HG03159 (cell line): ENCODE measurements at regions not wholly inside any gene's neighbourhood (a gene's known extent, or its start where the extent isn't known, plus 50 kb on each side); places are given as distances from the start of the nearest gene placed in this dataset.

Experiments
- ATAC-seq: cut with Tn5 transposase; IDR thresholded peaks from one replicate; pipeline ENCODE4 v1.9.1; 2021; ENCODE audit warnings: mild to moderate bottlenecking, moderate library complexity; ENCODE audit not compliant: unreplicated experiment

DNA sequence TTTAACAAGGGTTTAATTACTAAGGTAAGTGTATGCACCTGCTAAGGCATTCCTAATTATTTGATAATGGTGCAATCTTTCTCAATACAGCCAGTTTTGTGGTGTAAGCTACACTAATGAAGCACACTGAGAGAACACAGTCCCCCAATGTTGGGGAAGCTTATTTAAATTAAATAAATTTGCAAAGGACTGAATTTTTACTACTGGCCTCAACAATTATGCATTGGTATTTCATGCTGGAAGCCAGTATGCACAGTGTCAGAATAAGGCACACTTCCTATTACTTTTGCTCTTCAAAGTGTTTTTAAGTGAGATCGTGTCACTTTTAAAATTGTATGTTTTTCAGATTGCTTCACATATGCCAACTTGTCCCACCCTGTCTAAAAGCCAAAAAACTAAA lies 103.2 kb upstream of the ZNF521 start:
- no peak for ATAC-seq

DNA sequence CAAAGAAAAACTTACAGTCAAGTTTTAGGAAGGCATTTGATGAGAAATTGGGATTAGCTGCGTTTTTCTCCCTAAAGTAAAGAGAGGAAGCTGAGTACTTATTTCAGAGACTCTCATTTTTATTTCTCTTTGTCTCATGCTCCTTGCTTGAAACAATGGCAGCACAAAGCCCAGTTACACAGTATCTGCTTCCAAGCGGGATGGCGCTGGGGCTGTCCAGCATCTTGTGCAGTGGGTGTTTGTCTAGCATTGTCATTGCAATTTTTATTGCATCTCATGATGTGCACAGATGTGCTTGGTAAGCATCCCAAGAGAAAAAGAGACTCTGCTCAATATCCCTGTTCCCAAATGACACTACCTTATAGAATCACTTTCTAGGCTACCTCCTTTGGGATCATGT lies 102.8 kb upstream of the ZNF521 start:
- no peak for ATAC-seq

DNA sequence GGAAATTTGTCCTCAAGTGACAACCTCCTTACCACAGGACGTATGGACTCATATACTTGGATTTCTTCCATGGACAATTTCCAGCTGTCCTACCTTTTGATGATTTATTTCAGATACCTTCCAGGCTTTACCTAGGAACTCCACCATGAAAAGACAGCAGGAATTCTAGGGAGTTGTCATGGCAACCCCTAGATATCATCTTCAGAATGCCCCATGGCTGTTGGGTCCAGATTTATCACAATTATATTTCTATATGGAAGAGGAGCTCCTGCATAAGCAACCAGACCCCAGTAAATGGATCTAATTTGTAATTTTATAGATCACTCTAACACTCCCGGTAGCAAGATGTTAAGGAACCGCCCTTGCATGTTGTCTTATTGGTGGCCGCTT lies 102.3 kb upstream of the ZNF521 start:
- ATAC-seq: no peak

DNA sequence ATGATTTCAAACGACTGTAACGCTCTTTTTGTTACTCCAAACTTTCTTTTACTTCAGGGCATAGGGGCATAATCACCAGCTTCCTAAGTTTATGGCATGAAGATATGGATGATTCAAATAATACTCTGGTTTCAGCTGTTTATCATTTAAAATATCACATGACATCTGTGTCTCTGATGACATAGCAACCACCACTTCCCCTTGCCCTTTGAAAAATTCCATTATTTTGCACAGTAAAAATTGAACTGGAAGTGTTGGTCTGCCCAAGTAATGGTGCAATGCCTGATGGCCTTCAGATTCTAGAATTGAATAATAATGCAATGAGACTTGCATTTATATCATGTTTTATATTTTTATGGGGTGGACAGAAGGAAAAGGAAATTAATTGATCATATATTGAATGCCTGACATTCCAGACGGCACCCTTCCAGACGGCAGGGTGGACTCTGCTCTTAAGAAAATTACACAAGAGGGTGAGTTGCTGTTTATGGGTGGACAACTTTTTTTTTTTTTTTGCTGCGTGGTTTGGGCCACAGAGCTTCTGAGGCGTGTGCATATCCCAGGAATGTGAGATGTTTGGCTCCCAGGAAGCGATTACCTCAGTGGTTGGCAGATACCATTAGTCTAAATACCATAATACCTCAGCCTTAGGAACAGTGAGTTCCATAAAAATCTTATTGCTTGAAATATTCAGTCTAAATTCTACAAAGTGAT lies 101.7 kb upstream of the ZNF521 start:
- ATAC-seq: no peak

DNA sequence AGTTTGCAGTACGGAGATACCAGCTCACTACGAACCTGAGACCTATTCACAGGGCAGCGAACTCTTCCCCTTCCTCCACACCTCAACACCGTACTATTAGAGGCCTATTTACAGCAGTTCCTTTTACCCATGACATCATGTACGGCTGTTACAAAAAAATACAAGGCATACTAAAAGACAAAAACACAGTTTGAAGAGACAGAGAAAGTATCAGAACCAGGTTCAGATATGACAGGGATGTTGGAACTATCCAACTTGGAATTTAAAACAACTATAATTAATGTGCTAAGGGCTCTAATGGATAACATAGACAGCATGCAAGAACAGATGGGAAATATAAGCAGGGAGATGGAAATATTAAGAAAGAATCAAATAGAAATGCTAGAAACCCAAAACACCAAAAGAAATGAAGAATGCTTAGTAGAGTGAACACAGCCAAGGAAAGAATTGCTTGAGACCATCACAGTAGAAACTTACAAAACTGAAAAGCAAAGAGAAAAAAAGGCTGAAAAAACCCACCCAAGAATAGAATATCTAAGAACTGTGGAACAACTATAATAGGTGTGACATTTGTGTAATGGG lies 99.2 kb upstream of the ZNF521 start:
- ATAC-seq: no peak

DNA sequence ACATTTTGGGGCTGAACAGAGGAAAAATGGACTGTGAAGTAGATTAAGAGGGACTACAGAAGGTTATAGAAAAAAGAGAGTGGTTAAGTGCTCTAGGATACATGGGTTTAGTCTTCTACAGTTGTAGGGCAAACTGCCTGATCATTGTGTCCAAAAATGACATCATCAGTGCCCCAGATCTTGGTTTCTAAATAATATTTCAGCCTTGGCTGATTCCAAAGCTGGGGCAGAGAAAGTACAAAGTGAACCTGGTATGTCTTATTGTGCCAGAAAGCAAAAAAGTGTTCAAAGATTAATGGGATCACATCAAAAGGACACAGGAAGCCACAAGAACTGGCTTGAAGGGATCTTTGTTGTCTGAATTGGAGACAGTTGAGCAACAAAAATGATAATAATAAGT lies 97.1 kb upstream of the ZNF521 start:
- no peak for ATAC-seq

DNA sequence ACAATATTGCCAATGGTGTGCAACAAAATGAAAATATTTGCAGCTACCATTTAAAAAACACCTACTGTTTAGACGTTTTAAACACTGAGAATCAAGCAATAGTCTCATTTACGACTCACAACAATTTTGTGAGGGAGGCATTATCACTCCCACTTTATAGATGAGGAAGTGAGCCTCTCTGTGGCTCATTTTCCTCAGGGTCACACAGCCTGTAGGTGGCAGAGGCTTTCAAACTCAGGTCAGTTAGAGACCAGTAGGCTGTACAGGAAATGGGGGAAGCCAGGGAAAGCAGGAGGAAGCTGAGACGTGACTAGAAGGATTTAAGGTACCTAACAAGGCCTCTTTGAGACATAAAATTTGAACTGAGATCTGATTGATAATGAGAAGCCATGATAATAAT lies 95.0 kb upstream of the ZNF521 start:
- no peak for ATAC-seq

DNA sequence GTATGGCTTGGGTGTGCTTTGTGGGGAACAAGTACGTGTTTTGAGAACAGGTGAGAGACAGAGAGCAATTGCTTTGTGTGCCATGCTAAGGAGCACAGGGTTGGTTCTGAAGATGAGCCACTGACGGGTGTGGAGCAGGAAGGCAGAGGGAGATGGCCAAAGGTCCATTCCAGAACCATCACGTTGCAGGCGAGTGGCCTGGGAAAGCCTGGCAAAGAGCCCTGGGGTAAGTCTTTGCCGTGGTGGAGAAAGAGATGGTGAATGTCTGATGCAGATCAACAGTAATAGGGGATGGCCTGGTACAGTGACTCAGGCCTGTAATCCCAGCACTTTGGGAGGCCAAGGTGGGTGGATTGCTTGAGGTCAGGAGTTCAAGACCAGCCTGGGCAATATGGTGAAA lies 93.5 kb upstream of the ZNF521 start:
- no peak for ATAC-seq

DNA sequence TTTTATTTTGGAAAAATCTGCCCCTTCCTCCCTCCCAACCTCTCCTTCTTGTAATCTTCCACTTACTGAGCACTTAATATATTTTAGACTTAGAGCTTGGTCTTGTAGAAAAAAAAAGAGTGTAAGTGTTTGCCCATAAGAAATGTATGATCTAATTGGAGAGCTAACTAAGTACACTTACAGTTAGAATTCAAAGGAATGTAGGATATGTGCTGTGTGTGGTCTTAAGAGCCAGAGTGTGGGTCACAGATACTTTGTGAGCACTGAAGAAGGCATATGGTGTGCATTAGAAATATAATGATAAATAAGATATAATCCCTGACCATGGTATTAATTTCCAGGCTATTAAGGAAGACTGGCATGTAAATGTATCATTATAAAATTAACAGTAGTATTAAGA lies 91.8 kb upstream of the ZNF521 start:
- no peak for ATAC-seq

DNA sequence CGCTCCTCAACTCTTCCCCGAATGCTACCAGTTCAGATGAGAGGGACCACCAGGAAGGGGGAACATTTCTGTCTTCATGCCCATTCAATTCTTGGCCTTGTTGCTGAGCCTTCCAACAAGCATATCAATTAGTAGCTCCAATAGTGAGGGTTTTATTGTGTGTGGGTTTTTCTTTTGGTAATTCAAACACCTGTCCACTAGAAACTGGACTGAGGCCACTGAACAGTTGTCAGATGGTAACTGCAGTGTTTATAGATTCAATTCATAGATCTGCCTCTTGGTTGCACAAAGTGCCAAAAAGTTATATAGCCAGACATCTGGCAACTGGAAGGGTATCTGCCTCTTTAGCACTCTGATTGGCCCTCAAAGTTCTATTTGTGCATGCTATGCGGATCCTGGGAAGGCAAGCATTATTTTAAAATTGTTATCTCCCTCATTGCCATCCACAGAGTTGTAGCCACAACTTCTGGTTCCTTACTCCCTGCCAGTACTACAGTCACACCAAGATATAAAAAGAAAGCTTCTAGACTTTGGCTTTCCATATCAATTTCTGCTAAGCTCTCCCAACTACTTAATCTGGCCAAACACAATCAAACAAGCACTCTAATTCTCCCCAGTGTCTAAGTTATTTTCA lies 83.3 kb upstream of the ZNF521 start:
- ATAC-seq: no peak

DNA sequence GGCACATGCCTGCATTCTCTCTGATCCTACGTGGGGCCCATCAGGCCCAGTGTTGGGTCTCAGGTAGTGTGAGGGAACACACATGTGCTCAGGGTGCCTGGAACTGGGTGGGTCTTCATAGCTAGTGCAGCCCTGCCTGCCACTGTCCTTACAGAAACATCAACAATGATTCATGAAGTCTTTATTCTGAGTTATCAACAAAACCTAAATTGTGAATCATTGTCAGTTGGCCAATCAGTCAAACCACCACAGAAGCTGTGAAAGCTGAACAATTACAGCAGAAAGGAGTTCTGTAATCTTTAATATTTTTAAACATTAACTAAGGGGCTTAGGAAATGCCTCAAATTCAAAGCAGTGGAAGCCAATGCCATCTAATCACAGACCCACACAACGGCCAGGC lies 82.8 kb upstream of the ZNF521 start:
- ATAC-seq: no peak

DNA sequence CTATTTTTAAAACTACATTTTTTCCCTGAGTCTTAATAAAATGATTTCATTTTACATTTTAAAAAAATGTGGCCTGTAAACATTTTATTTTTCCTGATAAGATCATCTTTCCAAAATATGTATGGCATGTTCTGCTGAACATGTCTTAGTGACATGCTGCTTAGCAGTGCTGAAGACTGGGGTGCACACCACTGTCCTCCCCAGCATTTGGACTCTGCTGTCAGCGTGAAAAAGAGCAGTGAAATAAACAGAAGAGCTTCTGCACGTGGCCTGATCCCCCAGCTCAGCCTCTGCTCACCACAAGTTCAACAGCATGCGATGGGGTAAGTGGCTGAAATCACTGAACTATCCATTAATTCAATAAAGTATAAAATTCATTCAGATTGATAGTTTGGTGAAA lies 81.6 kb upstream of the ZNF521 start:
- no peak for ATAC-seq

DNA sequence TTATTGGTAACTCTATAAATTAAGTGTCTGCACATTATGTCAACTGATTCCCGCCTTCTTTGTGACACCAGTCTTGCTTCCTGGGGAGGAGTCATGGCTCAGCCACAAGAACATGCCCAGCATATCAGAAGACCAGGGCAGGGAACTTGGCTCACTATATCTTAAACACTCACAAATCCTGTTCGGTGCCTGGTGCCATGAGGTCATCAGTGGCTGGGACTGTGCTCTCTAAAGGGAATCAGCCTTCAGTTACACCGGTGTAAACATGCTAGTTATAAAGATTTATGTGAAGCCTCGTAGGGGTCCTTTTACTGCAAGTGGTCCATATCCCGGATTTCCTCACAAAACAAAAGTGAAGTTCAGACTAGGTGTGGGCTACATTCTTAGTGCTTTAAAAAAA lies 73.1 kb upstream of the ZNF521 start:
- ATAC-seq: no peak

DNA sequence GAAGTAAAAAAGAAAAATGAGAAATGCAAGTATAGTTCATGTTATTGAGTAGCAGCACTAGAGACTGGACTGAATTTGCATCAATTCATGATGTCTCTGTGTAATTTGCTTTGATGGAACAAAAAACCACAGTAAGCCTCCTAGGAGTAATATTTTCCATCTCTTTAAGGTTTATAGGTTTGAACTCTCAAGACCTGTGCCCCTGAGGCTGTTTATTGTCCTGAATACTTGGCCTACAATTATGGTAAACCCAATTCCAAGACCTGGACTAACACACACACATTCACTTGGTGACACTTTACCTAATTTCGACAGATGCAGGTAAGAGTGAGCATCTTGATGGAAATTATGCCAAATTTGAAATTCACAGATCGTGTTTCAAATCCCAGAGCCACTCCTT lies 71.8 kb upstream of the ZNF521 start:
- ATAC-seq: no peak

DNA sequence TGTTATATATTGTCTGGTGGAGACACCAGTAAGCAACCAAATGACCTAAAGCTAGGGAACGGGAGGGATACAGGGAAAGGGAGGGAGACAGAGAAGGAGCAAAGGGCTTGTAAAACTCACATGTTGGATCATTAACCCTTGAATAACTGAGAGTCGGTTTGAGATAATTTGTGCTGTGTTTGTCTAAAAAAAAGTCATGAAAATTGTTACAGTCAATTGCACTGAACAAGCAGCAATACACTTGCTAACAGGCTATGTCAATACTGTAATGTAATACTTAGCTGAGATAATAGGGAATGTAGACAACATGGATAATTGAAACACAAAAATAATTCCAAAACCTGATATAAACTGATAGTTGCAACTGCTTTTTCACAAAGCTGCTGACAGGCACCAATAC lies 71.3 kb upstream of the ZNF521 start:
- no peak for ATAC-seq

DNA sequence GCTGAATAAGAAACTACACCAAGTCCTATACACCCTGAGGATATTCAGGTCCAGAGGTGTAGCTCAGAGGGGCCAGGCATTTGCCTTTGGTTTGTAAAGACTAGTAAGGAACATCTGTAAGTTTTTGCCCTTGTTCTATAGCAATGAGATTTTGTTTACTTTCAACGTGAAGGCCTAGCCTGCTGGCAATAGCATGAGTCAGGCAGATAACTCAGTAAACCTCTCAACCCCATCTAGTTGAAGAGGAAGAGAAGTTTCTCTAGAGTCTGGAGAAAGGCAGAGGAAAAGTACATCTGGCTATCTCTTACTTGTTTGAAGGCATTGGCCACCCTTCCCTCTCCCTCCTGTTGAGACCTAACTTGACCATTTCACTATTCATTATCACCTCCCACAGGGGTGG lies 70.3 kb upstream of the ZNF521 start:
- no peak for ATAC-seq

DNA sequence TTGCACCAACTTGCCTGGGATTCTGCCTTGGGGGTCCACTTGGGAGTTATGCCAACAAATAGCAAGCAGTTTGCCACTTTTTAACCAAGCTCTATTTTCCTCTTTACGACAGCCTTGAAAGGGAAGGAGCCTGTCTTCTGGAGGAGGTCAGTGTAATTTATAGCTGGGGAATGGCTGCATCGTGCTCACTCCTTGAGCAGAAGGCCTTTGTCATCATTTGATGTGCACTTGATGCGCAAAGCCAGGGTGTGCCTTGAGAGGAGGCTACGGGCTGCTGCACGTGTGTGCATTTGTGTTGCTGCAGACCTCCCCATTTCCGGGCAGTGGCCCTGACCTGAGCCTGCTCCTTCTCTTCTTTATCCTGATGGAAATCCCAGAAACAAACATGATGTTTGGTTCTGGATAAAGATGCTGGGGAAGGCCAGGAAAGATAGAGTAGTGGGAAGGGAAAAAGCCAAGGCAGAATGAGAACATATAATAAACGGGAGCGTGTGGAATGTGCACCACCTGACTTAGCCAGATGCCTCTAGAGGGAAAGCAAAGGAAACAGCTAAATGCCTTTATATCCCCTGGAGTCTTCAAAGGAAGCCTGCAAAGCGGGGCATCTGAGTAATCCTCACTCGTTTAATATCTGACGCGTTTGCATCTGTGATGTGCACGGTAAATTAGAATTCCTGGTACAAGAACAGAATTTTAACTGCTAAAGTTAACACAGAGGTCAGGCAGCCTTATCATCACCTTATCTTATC lies 68.3 kb upstream of the ZNF521 start:
- ATAC-seq: no peak

DNA sequence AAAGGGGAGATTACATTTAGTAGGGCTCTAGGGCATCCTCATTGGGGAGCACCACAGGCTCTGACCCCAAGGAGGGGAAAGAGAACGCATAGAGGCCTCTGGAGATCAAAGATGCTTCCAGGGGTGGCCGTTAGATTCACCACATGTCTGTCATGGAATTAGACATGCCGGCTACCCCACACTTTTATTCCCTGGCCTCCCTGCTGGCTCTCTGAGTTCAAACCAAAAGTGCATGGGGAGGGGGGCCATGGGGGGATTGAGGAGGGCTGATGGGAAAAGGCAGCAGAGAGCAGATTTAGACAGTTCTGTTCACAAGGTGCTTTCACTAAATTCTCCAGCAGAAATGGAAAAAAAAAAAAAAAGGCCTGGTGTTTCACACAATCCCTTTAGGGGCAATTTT lies 64.4 kb upstream of the ZNF521 start:
- ATAC-seq: no peak

DNA sequence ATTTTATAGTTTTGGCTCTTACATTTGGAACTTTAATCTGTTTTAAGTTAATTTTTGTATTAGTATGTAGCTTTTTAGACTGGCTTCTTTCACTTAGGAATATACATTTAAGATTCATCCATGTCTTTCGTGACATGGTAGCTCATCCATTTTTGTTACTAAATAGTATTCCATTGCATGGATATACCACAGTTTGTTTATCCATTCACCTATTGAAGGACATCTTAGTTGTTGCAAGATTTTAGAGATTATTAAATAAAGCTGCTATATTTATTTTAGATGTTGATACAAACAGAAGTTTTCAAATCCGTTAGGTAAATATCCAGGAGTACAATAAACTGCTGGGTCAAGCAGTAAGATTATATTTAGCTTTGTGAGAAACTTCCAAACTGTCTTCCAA lies 58.0 kb upstream of the ZNF521 start:
- no peak for ATAC-seq

DNA sequence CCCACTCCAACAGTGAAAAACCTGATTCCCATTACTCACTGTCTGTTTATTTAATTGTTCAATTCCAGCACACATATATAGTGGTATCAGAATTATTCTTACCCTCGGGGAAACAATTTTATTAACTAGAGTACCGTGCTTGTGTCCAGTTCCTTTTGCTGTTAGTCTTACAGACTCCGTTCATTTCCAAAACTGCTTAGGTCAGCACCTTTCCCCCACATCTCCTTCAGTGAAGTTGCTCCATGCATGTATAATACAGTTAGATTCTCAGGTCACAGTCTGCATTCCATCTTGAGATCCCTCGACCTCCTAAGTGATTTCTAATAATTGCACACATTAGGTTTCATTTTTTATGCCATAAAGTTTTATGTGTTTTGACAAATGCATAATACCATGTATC lies 56.3 kb upstream of the ZNF521 start:
- ATAC-seq: no peak
